CD14-positive monocyte (primary cell): ENCODE measurements at regions not wholly inside any gene's neighbourhood (a gene's known extent, or its start where the extent isn't known, plus 50 kb on each side); places are given as distances from the start of the nearest gene placed in this dataset.

Experiments used
- DNase-seq, 3 donors: peaks; one replicate each; pipeline ENCODE4 v3.0.0-alpha.2; 2011 to 2022
- H2AFZ ChIP-seq: 2 replicates; pipeline ENCODE4 v1.6.0; 2012; ENCODE audit warnings: mild to moderate bottlenecking, low read depth, low read length, inconsistent platforms; ENCODE audit not compliant: insufficient read depth, poor library complexity, severe bottlenecking
- H3K27ac ChIP-seq, 2 donors: 1 replicate in 1 of 2; 2 replicates in 1 of 2; pipeline ENCODE4 v1.5.1; 2012 to 2013; ENCODE audit warnings: low read length in 2 of 2, control low read depth in 1 of 2, inconsistent platforms in 1 of 2, low read depth in 1 of 2, mild to moderate bottlenecking in 1 of 2
- H3K27me3 ChIP-seq, 2 donors: one replicate each; pipeline versions ENCODE4 v1.6.0 to v1.6.1; 2011 to 2013; ENCODE audit warnings: low read length in 2 of 2; ENCODE audit not compliant: control insufficient read depth in 2 of 2, insufficient read depth in 2 of 2
- H3K36me3 ChIP-seq, 2 donors: replicated peaks in 1 of 2; 1 replicate in 1 of 2; 2 replicates in 1 of 2; pipeline versions ENCODE4 v1.5.1 to v1.6.1; 2012 to 2013; ENCODE audit warnings: low read length in 2 of 2, control low read depth in 1 of 2, inconsistent platforms in 1 of 2, mild to moderate bottlenecking in 1 of 2; ENCODE audit not compliant: insufficient read depth in 2 of 2, control insufficient read depth in 1 of 2
- H3K4me1 ChIP-seq, 2 donors: 1 replicate in 1 of 2; 2 replicates in 1 of 2; pipeline versions ENCODE4 v1.5.1 to v1.6.1; 2012 to 2013; ENCODE audit warnings: low read length in 2 of 2, control low read depth in 1 of 2, inconsistent platforms in 1 of 2, mild to moderate bottlenecking in 1 of 2, moderate library complexity in 1 of 2; ENCODE audit not compliant: insufficient read depth in 2 of 2, control insufficient read depth in 1 of 2
- H3K4me2 ChIP-seq: replicated peaks from 2 replicates; pipeline ENCODE3; 2012; ENCODE audit warnings: low read length, moderate library complexity, mild to moderate bottlenecking; ENCODE audit not compliant: poor library complexity, severe bottlenecking; ENCODE audit errors: extremely low read depth
- H3K4me3 ChIP-seq, 3 experiments: fragments of 200-600 bp in 1 of 3; sonication (generic) in 1 of 3; replicated peaks in 1 of 3; 1 replicate in 2 of 3; 2 replicates in 1 of 3; pipeline ENCODE4 v1.5.1; 2011 to 2013; ENCODE audit warnings: low read length in 3 of 3, mild to moderate bottlenecking in 3 of 3, control low read depth in 2 of 3, low read depth in 2 of 3, inconsistent platforms in 1 of 3, moderate library complexity in 1 of 3
- H3K79me2 ChIP-seq: 2 replicates; pipeline ENCODE4 v1.6.0; 2012; ENCODE audit warnings: mild to moderate bottlenecking, control low read depth, inconsistent platforms, low read length, moderate library complexity; ENCODE audit not compliant: insufficient read depth
- H3K9ac ChIP-seq: 2 replicates; pipeline ENCODE4 v1.6.0; 2017; ENCODE audit warnings: low read length, mild to moderate bottlenecking; ENCODE audit not compliant: insufficient read depth, poor library complexity, severe bottlenecking
- H3K9me3 ChIP-seq, 2 donors: replicated peaks in 1 of 2; 1 replicate in 1 of 2; 2 replicates in 1 of 2; pipeline versions ENCODE4 v1.5.1 to v1.6.1; 2012 to 2013; ENCODE audit warnings: low read length in 2 of 2, control low read depth in 1 of 2; ENCODE audit not compliant: control insufficient read depth in 1 of 2, insufficient read depth in 1 of 2
- H4K20me1 ChIP-seq: 2 replicates; pipeline ENCODE4 v1.6.0; 2012; ENCODE audit warnings: mild to moderate bottlenecking, low read length, control low read depth, moderate library complexity; ENCODE audit not compliant: insufficient read depth
- H3K27ac Mint-ChIP-seq, 7 donors: one replicate each; pipeline ENCODE4 v1.8.0; 2020; ENCODE audit warnings: mild to moderate bottlenecking in 7 of 7, mixed read lengths in 7 of 7, moderate library complexity in 6 of 7, inconsistent platforms in 2 of 7
- H3K27me3 Mint-ChIP-seq, 3 donors: one replicate each; pipeline ENCODE4 v1.8.0; 2021 to 2022; ENCODE audit warnings: low read depth in 3 of 3, mild to moderate bottlenecking in 3 of 3, mixed read lengths in 3 of 3, moderate library complexity in 3 of 3, inconsistent platforms in 1 of 3
- H3K36me3 Mint-ChIP-seq, 2 donors: one replicate each; pipeline ENCODE4 v1.8.0; 2020; ENCODE audit warnings: mixed read lengths in 2 of 2, inconsistent platforms in 1 of 2, mild to moderate bottlenecking in 1 of 2
- H3K4me1 Mint-ChIP-seq: one replicate; pipeline ENCODE4 v1.8.0; 2020; ENCODE audit warnings: mild to moderate bottlenecking, mixed read lengths
- H3K4me3 Mint-ChIP-seq, 2 donors: one replicate each; pipeline ENCODE4 v1.8.0; 2020; ENCODE audit warnings: mild to moderate bottlenecking in 2 of 2, mixed read lengths in 2 of 2, moderate library complexity in 1 of 2
- H3K9me3 Mint-ChIP-seq, 7 donors: one replicate each; pipeline ENCODE4 v1.8.0; 2020 to 2022; ENCODE audit warnings: mixed read lengths in 7 of 7, mild to moderate bottlenecking in 6 of 7, moderate library complexity in 6 of 7, inconsistent platforms in 2 of 7
- CTCF ChIP-seq: fragments of 200-600 bp; IDR thresholded peaks from one replicate; pipeline ENCODE4 v1.8.0; 2022; ENCODE audit warnings: antibody characterized with exemption, mild to moderate bottlenecking
- WGBS: methylation state at CpG from one replicate; pipeline ENCODE4 v1.1.5; 2013; ENCODE audit warnings: missing lambda C conversion rate; ENCODE audit not compliant: insufficient coverage; 5-methylcytosine and 5-hydroxymethylcytosine counted together
- intact Hi-C, 2 donors: fragments of 100-400 bp; cut with micrococcal nuclease; formaldehyde crosslinking; loops; one replicate each; pipeline versions ENCODE4 v1.15.0 to v1.15.1; 2023

- intact Hi-C loops, result no loop called here
- H2AFZ ChIP-seq, result no peak overlapping the region
Measured at GRCh38 chr10:110402077-110402416, 95.7 kb upstream of the DUSP5 start.

GRCh38 chr10:110403593-110403992 is 94.1 kb upstream of the DUSP5 start:
- H3K9me3 Mint-ChIP-seq, result peaks cover 0 to 1% (median 0%) of the 10 kb centered on the region in 7 donors
- H3K4me3 ChIP-seq, result no peak overlapping the region
- H3K27me3 Mint-ChIP-seq, result peaks cover 0 to 3% (median 2%) of the 10 kb centered on the region in 3 donors
- H3K27ac Mint-ChIP-seq, result no peak overlapping the region
- WGBS, result 99% methylated on average over 6 of the region's 9 CpGs
- H4K20me1 ChIP-seq, result no peaks in the 10 kb centered on the region
- no peaks in the 10 kb centered on the region for H3K9me3 ChIP-seq
- no peak for DNase-seq
- H2AFZ ChIP-seq, result no peak overlapping the region
- H3K9ac ChIP-seq, result no peak overlapping the region
- H3K4me3 Mint-ChIP-seq, result no peak overlapping the region
- no peak overlapping the region for H3K27ac ChIP-seq
- intact Hi-C loops, result no loop called here
- TF ChIP-seq CTCF, result no peak
- peaks cover 21% of the 10 kb centered on the region for H3K4me1 Mint-ChIP-seq
- H3K79me2 ChIP-seq, result no peaks in the 10 kb centered on the region
- H3K4me1 ChIP-seq, result peaks cover 0 to 8% of the 10 kb centered on the region in 2 donors
- no peaks in the 10 kb centered on the region for H3K36me3 Mint-ChIP-seq
- H3K27me3 ChIP-seq, result no peaks in the 10 kb centered on the region
- no peak overlapping the region for H3K4me2 ChIP-seq
- no peaks in the 10 kb centered on the region for H3K36me3 ChIP-seq

More at GRCh38 chr10:110402077-110402416, 95.7 kb upstream of the DUSP5 start:
- TF ChIP-seq CTCF, result no peak
- DNase-seq, result no peak
- no peaks in the 10 kb centered on the region for H3K9me3 ChIP-seq
- no peaks in the 10 kb centered on the region for H3K79me2 ChIP-seq
- H3K4me2 ChIP-seq, result no peak overlapping the region
- H3K27me3 ChIP-seq, result no peaks in the 10 kb centered on the region
- H3K36me3 ChIP-seq, result no peaks in the 10 kb centered on the region
- H3K9me3 Mint-ChIP-seq, result peaks cover 0 to 1% (median 0%) of the 10 kb centered on the region in 7 donors
- no peaks in the 10 kb centered on the region for H4K20me1 ChIP-seq
- H3K4me3 Mint-ChIP-seq, result no peak overlapping the region
- no peak overlapping the region for H3K9ac ChIP-seq
- H3K4me3 ChIP-seq, result no peak overlapping the region
- peaks cover 21% of the 10 kb centered on the region for H3K4me1 Mint-ChIP-seq
- WGBS, result 96% methylated on average over 6 of the region's 8 CpGs
- H3K4me1 ChIP-seq, result peaks cover 0 to 10% of the 10 kb centered on the region in 2 donors
- H3K27ac Mint-ChIP-seq, result no peak overlapping the region
- H3K27me3 Mint-ChIP-seq, result peaks cover 0 to 3% (median 2%) of the 10 kb centered on the region in 3 donors
- H3K27ac ChIP-seq, result no peak overlapping the region
- no peaks in the 10 kb centered on the region for H3K36me3 Mint-ChIP-seq
